ENCODE measurements at regions not wholly inside any gene's neighbourhood (a gene's known extent, or its start where the extent isn't known, plus 50 kb on each side); places are given as distances from the start of the nearest gene placed in this dataset.

DNA sequence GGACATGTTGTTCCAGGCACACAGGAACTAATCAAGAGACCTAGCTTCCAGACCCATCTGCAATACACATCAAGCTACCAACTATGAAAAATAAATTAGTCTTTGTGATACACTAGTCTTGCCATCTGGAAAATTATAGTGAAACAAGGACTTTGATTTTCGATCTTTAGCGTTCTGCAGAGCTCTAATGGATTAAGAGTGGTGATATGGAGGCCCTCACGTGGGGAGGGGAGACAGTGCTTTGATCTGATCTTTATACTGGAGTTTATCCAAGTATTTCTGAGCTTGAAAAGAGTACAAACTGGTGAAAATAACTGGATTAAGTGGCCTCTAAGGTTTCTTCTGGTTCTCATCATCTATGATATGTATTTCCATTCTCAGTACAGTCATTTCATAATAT is 273.4 kb upstream of the CDH7 start:
- Histone ChIP-seq H3K27ac (ENCODE audit: low read depth, low read length, poor library complexity, severe bottlenecking) (no peak overlapping the region), H3K4me2 (ENCODE audit: low read length) (no peak overlapping the region), H3K4me3 (ENCODE audit: low read depth, low read length, poor library complexity, severe bottlenecking) (no peak overlapping the region), H2AFZ (ENCODE audit: low read length) (no peak overlapping the region), H3K36me3 (ENCODE audit: insufficient read depth, low read length) (no peaks in the 10 kb centered on the region), H3K9me3 (ENCODE audit: low read length) (no peaks in the 10 kb centered on the region), H3K9me2 (ENCODE audit: insufficient read depth, low read length) (no peaks in the 10 kb centered on the region), H4K20me1 (ENCODE audit: insufficient read depth, low read length) (no peaks in the 10 kb centered on the region), H3K79me2 (ENCODE audit: insufficient read depth, low read depth, low read length) (no peaks in the 10 kb centered on the region), H3K4me1 (ENCODE audit: insufficient read depth, low read length, poor library complexity, severe bottlenecking) (no peaks in the 10 kb centered on the region)
- ChIA-PET CTCF (ENCODE audit: unreplicated experiment) (no interaction called here), POLR2A (interaction anchor here (0.6 to 0.7 kb wide), 3 partner anchors 14 to 479 kb away, joined by 3 to 4 read pairs (median 3); no protein-coding TSS in a partner anchor)
- BruUV-seq (replicated peaks): no TSS peak
- intact Hi-C loops (cut with micrococcal nuclease; ENCODE audit: unreplicated experiment): no loop called here
- DNase-seq (ENCODE audit: low spot score): no peak
- no peak for TF ChIP-seq EZH2phosphoT487 (IDR thresholded peaks at IDR 0.05; ENCODE audit: borderline replicate concordance, low read depth, low read length)
- TF ChIP-seq, protein P1, sequence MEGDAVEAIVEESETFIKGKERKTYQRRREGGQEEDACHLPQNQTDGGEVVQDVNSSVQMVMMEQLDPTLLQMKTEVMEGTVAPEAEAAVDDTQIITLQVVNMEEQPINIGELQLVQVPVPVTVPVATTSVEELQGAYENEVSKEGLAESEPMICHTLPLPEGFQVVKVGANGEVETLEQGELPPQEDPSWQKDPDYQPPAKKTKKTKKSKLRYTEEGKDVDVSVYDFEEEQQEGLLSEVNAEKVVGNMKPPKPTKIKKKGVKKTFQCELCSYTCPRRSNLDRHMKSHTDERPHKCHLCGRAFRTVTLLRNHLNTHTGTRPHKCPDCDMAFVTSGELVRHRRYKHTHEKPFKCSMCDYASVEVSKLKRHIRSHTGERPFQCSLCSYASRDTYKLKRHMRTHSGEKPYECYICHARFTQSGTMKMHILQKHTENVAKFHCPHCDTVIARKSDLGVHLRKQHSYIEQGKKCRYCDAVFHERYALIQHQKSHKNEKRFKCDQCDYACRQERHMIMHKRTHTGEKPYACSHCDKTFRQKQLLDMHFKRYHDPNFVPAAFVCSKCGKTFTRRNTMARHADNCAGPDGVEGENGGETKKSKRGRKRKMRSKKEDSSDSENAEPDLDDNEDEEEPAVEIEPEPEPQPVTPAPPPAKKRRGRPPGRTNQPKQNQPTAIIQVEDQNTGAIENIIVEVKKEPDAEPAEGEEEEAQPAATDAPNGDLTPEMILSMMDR (conservative IDR thresholded peaks at IDR 0.05; ENCODE audit: low read length): no peak

DNA sequence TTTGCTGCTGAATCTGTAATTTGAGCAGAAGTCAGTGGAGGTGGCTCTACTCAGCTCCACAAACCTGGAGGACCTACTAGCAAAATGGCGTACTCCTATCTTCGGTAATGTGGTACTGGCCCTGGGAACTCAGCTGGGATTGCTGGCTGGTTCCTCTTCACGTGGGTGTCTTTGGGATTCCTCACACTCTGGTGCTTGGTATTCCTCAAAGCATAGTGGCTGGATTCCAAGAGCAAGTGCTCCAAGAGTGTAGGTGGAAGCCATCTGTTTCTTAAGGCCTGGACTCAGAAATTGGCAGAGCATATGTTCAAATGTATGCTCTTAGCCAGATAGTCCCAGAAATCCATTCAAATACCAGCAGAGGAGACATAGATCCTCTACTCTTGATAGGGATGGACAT is 281.9 kb upstream of the CDH7 start:
- POLR2A ChIA-PET: no interaction called here
- Histone ChIP-seq H3K4me2 (ENCODE audit: low read length) (no peak overlapping the region), H3K27ac (ENCODE audit: low read depth, low read length, poor library complexity, severe bottlenecking) (no peak overlapping the region), H3K79me2 (ENCODE audit: insufficient read depth, low read depth, low read length) (no peaks in the 10 kb centered on the region), H4K20me1 (ENCODE audit: insufficient read depth, low read length) (no peaks in the 10 kb centered on the region), H3K4me1 (ENCODE audit: insufficient read depth, low read length, poor library complexity, severe bottlenecking) (no peaks in the 10 kb centered on the region), H3K4me3 (ENCODE audit: low read depth, low read length, poor library complexity, severe bottlenecking) (no peak overlapping the region), H3K9me2 (ENCODE audit: insufficient read depth, low read length) (no peaks in the 10 kb centered on the region), H3K9me3 (ENCODE audit: low read length) (no peaks in the 10 kb centered on the region), H3K36me3 (ENCODE audit: insufficient read depth, low read length) (no peaks in the 10 kb centered on the region), H2AFZ (ENCODE audit: low read length) (no peak overlapping the region)
- CTCF ChIA-PET (ENCODE audit: unreplicated experiment): no interaction called here
- intact Hi-C loops (cut with micrococcal nuclease; ENCODE audit: unreplicated experiment): no loop called here
- TF ChIP-seq, protein P1 (conservative IDR thresholded peaks at IDR 0.05; ENCODE audit: low read length): no peak
- TF ChIP-seq EZH2phosphoT487 (IDR thresholded peaks at IDR 0.05; ENCODE audit: borderline replicate concordance, low read depth, low read length): no peak
- DNase-seq (ENCODE audit: low spot score): no peak
- no TSS peak for BruUV-seq (replicated peaks)

DNA sequence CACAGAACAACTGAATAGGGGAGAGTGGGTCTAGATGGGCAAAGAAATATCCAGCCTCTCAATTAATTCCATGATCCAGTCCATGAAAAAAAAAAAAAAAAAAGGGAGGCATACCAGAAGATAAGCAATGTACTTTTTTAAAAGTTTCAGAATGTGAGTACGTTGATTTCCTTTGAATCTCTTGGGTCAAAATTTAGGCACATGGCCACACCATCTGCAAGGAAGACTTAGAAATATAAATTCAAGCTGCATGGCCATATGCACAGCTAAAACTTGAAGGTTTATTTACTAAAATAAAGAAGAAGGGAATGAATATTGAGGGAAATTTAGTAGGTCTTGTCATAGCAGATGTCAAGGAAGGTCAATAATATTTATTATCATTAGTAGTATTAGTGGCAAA is 286.5 kb upstream of the CDH7 start:
- Histone ChIP-seq H3K9me2 (ENCODE audit: insufficient read depth, low read length) (no peaks in the 10 kb centered on the region), H4K20me1 (ENCODE audit: insufficient read depth, low read length) (no peaks in the 10 kb centered on the region), H3K27ac (ENCODE audit: low read depth, low read length, poor library complexity, severe bottlenecking) (no peak overlapping the region), H3K4me2 (ENCODE audit: low read length) (no peak overlapping the region), H3K79me2 (ENCODE audit: insufficient read depth, low read depth, low read length) (no peaks in the 10 kb centered on the region), H3K36me3 (ENCODE audit: insufficient read depth, low read length) (no peaks in the 10 kb centered on the region), H3K9me3 (ENCODE audit: low read length) (no peaks in the 10 kb centered on the region), H2AFZ (ENCODE audit: low read length) (no peak overlapping the region), H3K4me1 (ENCODE audit: insufficient read depth, low read length, poor library complexity, severe bottlenecking) (no peaks in the 10 kb centered on the region), H3K4me3 (ENCODE audit: low read depth, low read length, poor library complexity, severe bottlenecking) (no peak overlapping the region)
- no peak for DNase-seq (ENCODE audit: low spot score)
- ChIA-PET POLR2A (no interaction called here), CTCF (ENCODE audit: unreplicated experiment) (no interaction called here)
- no TSS peak for BruUV-seq (replicated peaks)
- no peak for TF ChIP-seq EZH2phosphoT487 (IDR thresholded peaks at IDR 0.05; ENCODE audit: borderline replicate concordance, low read depth, low read length)
- TF ChIP-seq, protein P1 (conservative IDR thresholded peaks at IDR 0.05; ENCODE audit: low read length): no peak
- intact Hi-C loops (cut with micrococcal nuclease; ENCODE audit: unreplicated experiment): no loop called here
